HG02870 (cell line): ENCODE measurements at regions not wholly inside any gene's neighbourhood (a gene's known extent, or its start where the extent isn't known, plus 50 kb on each side); places are given as distances from the start of the nearest gene placed in this dataset.

Experiments
- ATAC-seq: cut with Tn5 transposase; IDR thresholded peaks from one replicate; pipeline ENCODE4 v1.9.1; 2021; ENCODE audit warnings: mild to moderate bottlenecking, moderate library complexity; ENCODE audit not compliant: unreplicated experiment

GRCh38 chr10:61100887-61101286 is 156.9 kb upstream of the RHOBTB1 start:
- ATAC-seq = no peak

DNA sequence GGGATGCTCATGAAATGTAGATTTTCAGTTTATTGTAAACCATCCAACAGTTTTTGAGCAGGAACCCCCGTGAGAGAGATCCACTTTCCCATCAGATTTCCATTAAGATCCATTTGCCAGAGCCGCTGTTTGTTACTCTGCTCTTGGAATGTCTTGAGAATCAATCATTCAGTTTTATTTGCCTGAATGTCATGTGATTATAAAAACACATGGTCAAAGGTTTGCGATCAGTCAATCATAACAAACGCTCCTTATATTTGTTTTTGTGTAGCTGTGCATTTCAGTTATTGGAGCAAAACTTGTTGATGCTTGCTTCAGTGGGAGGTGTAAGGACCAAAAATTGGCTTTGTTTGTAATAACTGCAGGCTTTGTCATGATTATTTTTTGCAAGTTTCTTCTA is 155.8 kb upstream of the RHOBTB1 start:
- ATAC-seq = no peak

- ATAC-seq = no peak
These were observed 155.0 kb upstream of the RHOBTB1 start for GRCh38 chr10:61098966-61099365.

DNA sequence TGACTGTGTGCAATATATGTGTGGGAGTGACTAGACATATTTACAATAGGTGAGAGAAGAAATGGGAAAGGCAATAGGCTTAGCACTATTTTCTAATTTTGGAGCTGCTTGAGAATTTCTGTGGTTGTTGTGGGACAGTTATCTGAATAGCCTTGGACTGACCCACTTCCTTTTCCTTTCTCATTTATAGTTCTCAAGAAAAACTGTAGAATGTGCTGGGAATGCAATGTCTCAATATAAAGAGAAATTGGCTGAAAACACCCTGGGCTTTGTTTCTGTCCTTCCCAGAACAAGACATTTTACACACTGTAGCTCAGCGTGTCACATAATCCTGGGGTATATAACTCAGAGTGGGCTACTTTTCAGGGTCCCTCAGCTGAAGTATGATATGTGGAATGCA is 153.0 kb upstream of the RHOBTB1 start:
- no peak for ATAC-seq

DNA sequence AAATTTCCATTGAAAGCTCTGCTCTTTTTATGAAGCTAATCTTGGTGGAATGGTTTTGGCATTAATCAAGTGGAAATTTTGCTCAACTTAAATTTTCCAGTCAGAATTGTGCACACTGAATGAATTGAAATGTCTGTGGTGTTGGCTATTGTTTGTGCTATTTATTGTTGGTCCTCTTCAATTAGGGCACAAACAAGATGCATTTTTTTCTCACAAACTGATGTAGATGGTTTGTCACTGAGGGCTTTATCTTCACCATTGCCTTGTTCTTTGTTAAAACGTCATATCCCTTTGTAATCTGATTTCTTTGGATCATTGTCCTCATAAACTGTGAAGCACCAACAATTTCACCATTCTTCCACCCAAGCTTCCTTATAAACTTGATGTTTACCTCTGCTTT is 152.1 kb upstream of the RHOBTB1 start:
- no peak for ATAC-seq

- no peak for ATAC-seq
These were observed 147.5 kb upstream of the RHOBTB1 start for GRCh38 chr10:61091531-61091930.

GRCh38 chr10:61089251-61089650 is 145.3 kb upstream of the RHOBTB1 start:
- ATAC-seq = no peak

- ATAC-seq = no peak
These were observed 140.5 kb upstream of the RHOBTB1 start for GRCh38 chr10:61084493-61084892.

GRCh38 chr10:61081301-61081700 is 137.3 kb upstream of the RHOBTB1 start:
- no peak for ATAC-seq

- no peak for ATAC-seq
These were observed 134.7 kb upstream of the RHOBTB1 start for GRCh38 chr10:61078542-61079275.

GRCh38 chr10:61076572-61077114 is 132.7 kb upstream of the RHOBTB1 start:
- ATAC-seq = no peak

DNA sequence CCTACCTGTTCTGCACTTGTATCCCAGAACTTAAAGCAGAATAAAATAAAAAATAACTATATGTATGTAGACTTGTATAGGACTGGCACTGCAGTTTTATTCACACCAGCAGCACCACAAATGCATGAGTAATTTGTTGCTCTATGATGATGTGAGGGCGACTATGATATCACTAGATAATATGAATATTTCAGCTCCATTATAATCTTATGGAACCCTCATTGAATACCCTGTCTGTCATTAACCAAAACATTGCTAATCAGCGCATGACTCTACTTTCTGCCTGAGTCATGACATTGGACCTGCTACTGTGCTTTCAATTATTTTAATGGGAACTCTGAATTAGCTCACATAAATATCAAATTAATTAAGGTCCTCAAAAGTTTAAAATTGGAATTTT is 129.4 kb upstream of the RHOBTB1 start:
- no peak for ATAC-seq

GRCh38 chr10:61071580-61071979 is 127.6 kb upstream of the RHOBTB1 start:
- ATAC-seq = no peak

GRCh38 chr10:61068471-61068870 is 124.5 kb upstream of the RHOBTB1 start:
- ATAC-seq = no peak

GRCh38 chr10:61067671-61068336 is 123.8 kb upstream of the RHOBTB1 start:
- ATAC-seq = no peak

- ATAC-seq = no peak
These were observed 122.8 kb upstream of the RHOBTB1 start for GRCh38 chr10:61066661-61067344.

DNA sequence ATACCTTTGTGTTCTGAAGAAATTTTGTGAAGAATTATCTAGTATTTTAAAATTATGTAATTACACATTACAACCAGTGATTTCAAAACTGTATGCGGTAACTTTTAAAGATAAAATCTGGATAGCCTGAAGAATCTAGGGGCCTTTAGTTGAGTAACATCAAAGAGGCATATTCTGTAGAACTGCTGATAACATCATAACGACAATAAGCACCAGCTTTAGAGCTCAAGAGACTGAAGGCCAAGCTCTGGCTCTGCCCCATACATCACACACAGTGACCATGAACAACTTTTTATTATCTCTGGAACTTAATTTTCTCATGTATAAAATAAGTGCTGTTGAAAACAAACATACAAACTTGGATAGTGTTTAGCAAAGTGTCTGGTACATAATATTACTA is 121.1 kb upstream of the RHOBTB1 start:
- ATAC-seq = no peak

DNA sequence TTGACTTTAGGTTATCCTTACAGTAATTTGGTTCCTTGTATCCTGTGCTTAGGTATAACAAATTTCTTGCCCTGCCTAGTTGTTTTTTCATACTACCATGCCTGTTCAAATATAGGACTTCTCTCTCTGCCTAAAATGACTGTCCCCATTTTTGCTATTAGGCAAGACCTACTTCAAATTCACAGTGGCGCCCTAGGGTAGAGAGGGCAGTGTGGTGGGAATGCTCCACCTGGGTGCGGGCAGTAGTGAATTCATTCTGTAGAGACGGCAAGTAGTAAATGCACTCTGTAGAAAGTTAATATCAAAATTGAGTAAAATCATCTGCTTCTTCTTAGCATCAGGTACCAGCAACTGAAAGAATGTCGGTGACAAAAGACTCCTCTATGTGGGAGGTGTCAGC is 120.4 kb upstream of the RHOBTB1 start:
- no peak for ATAC-seq

DNA sequence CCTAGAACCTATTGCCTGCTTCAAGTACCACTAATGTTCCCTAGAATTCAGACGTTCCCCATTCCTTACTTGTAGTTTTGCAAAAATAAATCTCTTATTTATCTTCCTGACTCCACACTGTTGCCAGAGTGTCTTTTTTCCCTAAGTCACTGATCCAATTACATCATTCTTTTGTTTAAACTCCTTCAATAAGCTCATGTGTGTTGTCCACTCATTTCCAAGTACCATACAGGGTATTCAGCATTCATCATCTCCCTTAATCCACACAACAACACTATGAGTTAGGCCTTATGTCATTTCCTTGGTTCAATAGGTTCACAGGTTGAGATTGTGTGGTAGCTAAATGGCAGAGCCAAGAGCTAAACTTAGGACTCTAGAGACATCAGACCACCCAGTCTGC is 119.9 kb upstream of the RHOBTB1 start:
- no peak for ATAC-seq

- ATAC-seq = no peak
These were observed 119.0 kb upstream of the RHOBTB1 start for GRCh38 chr10:61063034-61063433.

DNA sequence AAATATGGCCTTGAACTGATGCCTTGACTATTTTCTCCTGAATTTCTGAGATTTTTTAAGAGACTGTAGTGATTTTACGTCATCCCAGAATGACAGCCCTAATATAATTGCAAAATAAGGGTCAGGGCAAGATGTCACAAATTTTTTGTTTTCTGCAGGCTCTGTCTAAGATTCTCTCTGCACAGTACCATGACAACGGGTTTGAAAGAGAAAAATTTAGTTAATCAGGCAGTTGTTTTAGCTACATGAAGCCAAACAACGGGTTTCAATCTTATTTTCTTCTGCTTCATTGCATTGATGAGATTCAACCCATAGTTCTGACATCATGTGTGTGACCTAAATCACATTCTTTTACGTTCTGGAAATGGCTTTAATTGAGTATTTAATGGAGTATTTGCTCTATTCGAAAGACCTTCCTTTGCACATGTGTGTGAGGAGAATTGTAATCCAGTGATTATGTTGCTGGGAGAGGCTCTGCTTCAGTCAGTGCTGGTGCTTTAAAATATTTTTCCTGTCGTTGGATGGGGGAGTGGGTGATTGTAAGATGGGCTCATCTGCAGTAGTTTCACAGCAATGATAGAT is 118.0 kb upstream of the RHOBTB1 start:
- ATAC-seq = no peak
